DND-41 (cell line): ENCODE measurements at regions not wholly inside any gene's neighbourhood (a gene's known extent, or its start where the extent isn't known, plus 50 kb on each side); places are given as distances from the start of the nearest gene placed in this dataset.

Source experiments
- ATAC-seq: fragments of 200-7000 bp; cut with Tn5 transposase; 3 replicates; pipeline ENCODE4 v1.9.1; 2021; ENCODE audit warnings: low read depth; ENCODE audit not compliant: insufficient read depth
- DNase-seq: peaks from one replicate; pipeline ENCODE4 v3.0.0-alpha.2; 2020
- H2AFZ ChIP-seq: 2 replicates; pipeline ENCODE4 v1.6.0; 2012; ENCODE audit warnings: low read depth, low read length
- H3K27ac ChIP-seq: 2 replicates; pipeline ENCODE4 v1.5.1; 2012; ENCODE audit warnings: low read length, inconsistent platforms
- H3K27me3 ChIP-seq: fragments of 200-600 bp; sonication (generic); 2 replicates; pipeline ENCODE4 v1.6.0; 2012; ENCODE audit warnings: low read length, mild to moderate bottlenecking, inconsistent platforms; ENCODE audit not compliant: insufficient read depth, poor library complexity
- H3K36me3 ChIP-seq: 2 replicates; pipeline ENCODE4 v1.5.1; 2012; ENCODE audit warnings: low read length, inconsistent platforms; ENCODE audit not compliant: insufficient read depth
- H3K4me1 ChIP-seq: 2 replicates; pipeline ENCODE4 v1.5.1; 2012; ENCODE audit warnings: mild to moderate bottlenecking, low read length; ENCODE audit not compliant: insufficient read depth
- H3K4me2 ChIP-seq: 2 replicates; pipeline ENCODE4 v1.6.0; 2012; ENCODE audit warnings: mild to moderate bottlenecking, moderate library complexity, low read length, inconsistent platforms; ENCODE audit not compliant: insufficient read depth
- H3K4me3 ChIP-seq, 2 experiments: fragments of 200-600 bp in 1 of 2; shearing (Covaris generic) in 1 of 2; 2 replicates each; pipeline ENCODE4 v1.5.1; 2012 to 2016; ENCODE audit warnings: inconsistent platforms in 2 of 2, low read length in 2 of 2, mild to moderate bottlenecking in 2 of 2, low read depth in 1 of 2, moderate library complexity in 1 of 2
- H3K79me2 ChIP-seq: 2 replicates; pipeline ENCODE4 v1.6.0; 2012; ENCODE audit warnings: low read length, inconsistent platforms; ENCODE audit not compliant: insufficient read depth
- H3K9ac ChIP-seq: 2 replicates; pipeline ENCODE4 v1.6.0; 2012; ENCODE audit warnings: low read depth, mild to moderate bottlenecking, inconsistent platforms, low read length, moderate library complexity
- H3K9me3 ChIP-seq: 2 replicates; pipeline ENCODE4 v1.5.1; 2012; ENCODE audit warnings: low read length, moderate library complexity, mild to moderate bottlenecking, inconsistent platforms; ENCODE audit not compliant: insufficient read depth, severe bottlenecking
- H4K20me1 ChIP-seq: 2 replicates; pipeline ENCODE4 v1.6.0; 2012; ENCODE audit warnings: low read length; ENCODE audit not compliant: insufficient read depth
- CTCF ChIP-seq: IDR thresholded peaks from 2 replicates; pipeline ENCODE4 v1.5.1; 2012; ENCODE audit warnings: borderline replicate concordance, low read length, moderate library complexity, mild to moderate bottlenecking; ENCODE audit not compliant: poor library complexity, severe bottlenecking; ENCODE audit errors: extremely low read depth
- EZH2 ChIP-seq: IDR thresholded peaks from 3 replicates; pipeline ENCODE4 v1.6.1; 2012; ENCODE audit warnings: borderline replicate concordance, low read depth, mild to moderate bottlenecking, moderate library complexity, low read length, inconsistent platforms; ENCODE audit not compliant: severe bottlenecking

GRCh38 chr1:157278383-157279137 lies 140.4 kb upstream of the ETV3 start:
- Histone ChIP-seq H2AFZ (no peak overlapping the region), H3K79me2 (no peaks in the 10 kb centered on the region), H3K9ac (no peak overlapping the region), H3K27ac (no peak overlapping the region), H3K9me3 (no peaks in the 10 kb centered on the region), H3K4me3 (no peak overlapping the region), H3K4me1 (no peaks in the 10 kb centered on the region), H3K36me3 (no peaks in the 10 kb centered on the region), H3K4me2 (no peak overlapping the region), H4K20me1 (no peaks in the 10 kb centered on the region), H3K27me3 (peaks cover 20% of the 10 kb centered on the region)
- no peak for TF ChIP-seq CTCF
- no peak for TF ChIP-seq EZH2
- ATAC-seq (no peak), DNase-seq (no peak)

GRCh38 chr1:157277913-157278312 lies 139.7 kb upstream of the ETV3 start:
- Histone ChIP-seq H3K4me2 (no peak overlapping the region), H3K27ac (no peak overlapping the region), H3K36me3 (no peaks in the 10 kb centered on the region), H3K4me1 (no peaks in the 10 kb centered on the region), H3K79me2 (no peaks in the 10 kb centered on the region), H3K4me3 (no peak overlapping the region), H2AFZ (no peak overlapping the region), H3K9ac (no peak overlapping the region), H3K27me3 (peaks cover 18% of the 10 kb centered on the region), H4K20me1 (no peaks in the 10 kb centered on the region), H3K9me3 (no peaks in the 10 kb centered on the region)
- no peak for TF ChIP-seq EZH2
- DNase-seq (no peak), ATAC-seq (no peak)

GRCh38 chr1:157277281-157277680 lies 139.1 kb upstream of the ETV3 start:
- Histone ChIP-seq H3K4me1 (no peaks in the 10 kb centered on the region), H2AFZ (no peak overlapping the region), H3K27ac (no peak overlapping the region), H3K36me3 (no peaks in the 10 kb centered on the region), H3K79me2 (no peaks in the 10 kb centered on the region), H3K9ac (no peak overlapping the region), H3K4me3 (no peak overlapping the region), H3K27me3 (peaks cover 12% of the 10 kb centered on the region), H3K4me2 (no peak overlapping the region), H3K9me3 (no peaks in the 10 kb centered on the region), H4K20me1 (no peaks in the 10 kb centered on the region)
- ATAC-seq (no peak), DNase-seq (no peak)
- no peak for TF ChIP-seq EZH2
- no peak for TF ChIP-seq CTCF

GRCh38 chr1:157274698-157275534 lies 136.7 kb upstream of the ETV3 start:
- no peaks in the 10 kb centered on the region for H3K79me2 ChIP-seq
- H3K27me3 ChIP-seq: peaks cover 9% of the 10 kb centered on the region
- DNase-seq: no peak
- no peaks in the 10 kb centered on the region for H4K20me1 ChIP-seq
- H3K4me3 ChIP-seq: no peak overlapping the region
- no peak overlapping the region for H3K9ac ChIP-seq
- H3K4me1 ChIP-seq: no peaks in the 10 kb centered on the region
- no peak overlapping the region for H3K27ac ChIP-seq
- H2AFZ ChIP-seq: no peak overlapping the region
- TF ChIP-seq EZH2: no peak
- TF ChIP-seq CTCF: no peak
- ATAC-seq: no peak
- no peaks in the 10 kb centered on the region for H3K9me3 ChIP-seq
- H3K4me2 ChIP-seq: no peak overlapping the region
- no peaks in the 10 kb centered on the region for H3K36me3 ChIP-seq
